Keratinocyte (primary cell): ENCODE measurements at regions not wholly inside any gene's neighbourhood (a gene's known extent, or its start where the extent isn't known, plus 50 kb on each side); places are given as distances from the start of the nearest gene placed in this dataset.

Source experiments
- DNase-seq: peaks from one replicate; pipeline ENCODE4 v3.0.0-alpha.2; 2011; ENCODE audit warnings: low read depth, missing footprints, low spot score
- FAIRE-seq: peaks from 2 replicates; lab custom pipeline; 2011; peaks lifted over from hg19 to GRCh38; lab: Jason Lieb, UNC
- H2AFZ ChIP-seq: 2 replicates; pipeline ENCODE4 v1.6.0; 2012; ENCODE audit warnings: low read length, control low read depth, inconsistent platforms; ENCODE audit not compliant: control insufficient read depth
- H3K27ac ChIP-seq: 2 replicates; pipeline ENCODE4 v1.5.1; 2011; ENCODE audit warnings: low read length; ENCODE audit not compliant: control insufficient read depth, insufficient read depth
- H3K27me3 ChIP-seq: 3 replicates; pipeline ENCODE4 v1.6.0; 2011; ENCODE audit warnings: low read length; ENCODE audit not compliant: control insufficient read depth, insufficient read depth; ENCODE audit errors: extremely low read depth
- H3K36me3 ChIP-seq, 2 experiments: 2 replicates in 1 of 2; 3 replicates in 1 of 2; pipeline ENCODE4 v1.5.1; 2011; ENCODE audit warnings: low read length in 2 of 2, mild to moderate bottlenecking in 1 of 2; ENCODE audit not compliant: control insufficient read depth in 2 of 2, insufficient read depth in 2 of 2; ENCODE audit errors: extremely low read depth in 1 of 2
- H3K4me1 ChIP-seq: 3 replicates; pipeline ENCODE4 v1.5.1; 2011; ENCODE audit warnings: low read length; ENCODE audit not compliant: control insufficient read depth, insufficient read depth; ENCODE audit errors: extremely low read depth
- H3K4me2 ChIP-seq: 3 replicates; pipeline ENCODE4 v1.6.0; 2011; ENCODE audit warnings: low read depth, low read length; ENCODE audit not compliant: control insufficient read depth, insufficient read depth; ENCODE audit errors: extremely low read depth
- H3K4me3 ChIP-seq, 3 experiments: fragments of 200-600 bp in 1 of 3; sonication (generic) in 1 of 3; 2 replicates in 2 of 3; 3 replicates in 1 of 3; pipeline ENCODE4 v1.5.1; 2011 to 2016; ENCODE audit warnings: low read length in 3 of 3, mild to moderate bottlenecking in 3 of 3, control low read depth in 2 of 3, inconsistent platforms in 1 of 3, low read depth in 1 of 3, mixed read lengths in 1 of 3, mixed run types in 1 of 3, moderate library complexity in 1 of 3; ENCODE audit not compliant: control insufficient read depth in 2 of 3, insufficient read depth in 2 of 3; ENCODE audit errors: extremely low read depth in 1 of 3
- H3K79me2 ChIP-seq: 2 replicates; pipeline ENCODE4 v1.6.0; 2012; ENCODE audit warnings: low read length; ENCODE audit not compliant: control insufficient read depth, insufficient read depth
- H3K9ac ChIP-seq: 3 replicates; pipeline ENCODE4 v1.6.0; 2011; ENCODE audit warnings: low read length; ENCODE audit not compliant: control insufficient read depth, insufficient read depth; ENCODE audit errors: extremely low read depth
- H3K9me1 ChIP-seq: 3 replicates; pipeline ENCODE4 v1.6.0; 2011; ENCODE audit warnings: low read length; ENCODE audit not compliant: control insufficient read depth, insufficient read depth; ENCODE audit errors: extremely low read depth
- H3K9me3 ChIP-seq: 2 replicates; pipeline ENCODE4 v1.5.1; 2012; ENCODE audit warnings: low read depth, low read length; ENCODE audit not compliant: control insufficient read depth
- H4K20me1 ChIP-seq: 3 replicates; pipeline ENCODE4 v1.6.0; 2011; ENCODE audit warnings: low read length; ENCODE audit not compliant: control insufficient read depth, insufficient read depth; ENCODE audit errors: extremely low read depth
- EZH2 ChIP-seq: IDR thresholded peaks from one replicate; pipeline ENCODE4 v1.6.1; 2012; ENCODE audit warnings: inconsistent platforms, mild to moderate bottlenecking, low read length, moderate library complexity
- dilution Hi-C: fragments of 300-500 bp; cut with MboI; formaldehyde crosslinking; loops from one replicate; pipeline ENCODE4 v1.7.0; 2020; ENCODE audit warnings: low sequenced_read_pairs; ENCODE audit not compliant: extremely low pct_ligation_motif_present
- TF ChIP-seq, protein P1 (sequence below), 3 experiments: IDR thresholded peaks in 1 of 3; conservative IDR thresholded peaks in 1 of 3; optimal IDR thresholded peaks in 1 of 3; 2 replicates in 2 of 3; 3 replicates in 1 of 3; pipeline versions ENCODE3 to v1.5.1; 2011; ENCODE audit warnings: low read length in 3 of 3, mild to moderate bottlenecking in 3 of 3, moderate library complexity in 2 of 3, control low read depth in 1 of 3, inconsistent platforms in 1 of 3; ENCODE audit not compliant: insufficient read depth in 2 of 3; ENCODE audit errors: extremely low read depth in 1 of 3

DNA sequence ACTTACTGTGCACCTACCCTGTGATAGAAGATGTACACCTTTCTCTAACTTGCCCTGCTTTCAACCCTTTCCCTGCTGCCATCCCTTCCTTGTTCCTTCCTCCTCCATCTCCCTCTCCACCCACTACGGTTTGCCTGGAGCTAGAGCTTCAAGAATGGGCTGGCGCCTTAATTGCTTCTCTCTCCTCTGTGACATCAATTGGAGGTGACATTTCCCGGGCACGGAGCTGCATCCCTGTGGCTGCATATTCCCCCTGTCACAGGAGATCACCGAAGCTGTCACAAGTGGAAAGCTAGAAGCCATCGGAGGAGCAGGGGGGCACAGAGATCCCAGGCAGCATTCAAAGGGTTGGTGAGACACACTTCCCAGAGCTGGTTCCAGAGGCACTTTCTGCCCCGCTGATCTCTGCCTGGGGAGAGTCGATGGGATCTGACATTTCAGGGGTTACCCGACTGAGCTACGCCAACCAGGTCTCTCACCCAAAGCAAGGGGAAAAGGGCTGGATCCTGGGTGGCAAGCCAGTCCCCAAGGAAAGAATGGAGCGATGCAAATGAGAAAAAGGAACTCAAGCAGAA, 604.9 kb downstream of the MED13L start:
- Histone ChIP-seq H2AFZ (no peak overlapping the region), H3K9me1 (no peaks in the 10 kb centered on the region), H3K4me2 (no peak overlapping the region), H3K79me2 (no peaks in the 10 kb centered on the region), H3K36me3 (no peaks in the 10 kb centered on the region), H3K9me3 (no peaks in the 10 kb centered on the region), H3K27me3 (no peaks in the 10 kb centered on the region), H3K27ac (no peak overlapping the region), H3K4me3 (no peak overlapping the region), H4K20me1 (no peaks in the 10 kb centered on the region), H3K4me1 (no peaks in the 10 kb centered on the region), H3K9ac (no peak overlapping the region)
- dilution Hi-C loops = no loop called here
- FAIRE-seq (no peak), DNase-seq (no peak)
- TF ChIP-seq EZH2 = no peak
- TF ChIP-seq, protein P1, sequence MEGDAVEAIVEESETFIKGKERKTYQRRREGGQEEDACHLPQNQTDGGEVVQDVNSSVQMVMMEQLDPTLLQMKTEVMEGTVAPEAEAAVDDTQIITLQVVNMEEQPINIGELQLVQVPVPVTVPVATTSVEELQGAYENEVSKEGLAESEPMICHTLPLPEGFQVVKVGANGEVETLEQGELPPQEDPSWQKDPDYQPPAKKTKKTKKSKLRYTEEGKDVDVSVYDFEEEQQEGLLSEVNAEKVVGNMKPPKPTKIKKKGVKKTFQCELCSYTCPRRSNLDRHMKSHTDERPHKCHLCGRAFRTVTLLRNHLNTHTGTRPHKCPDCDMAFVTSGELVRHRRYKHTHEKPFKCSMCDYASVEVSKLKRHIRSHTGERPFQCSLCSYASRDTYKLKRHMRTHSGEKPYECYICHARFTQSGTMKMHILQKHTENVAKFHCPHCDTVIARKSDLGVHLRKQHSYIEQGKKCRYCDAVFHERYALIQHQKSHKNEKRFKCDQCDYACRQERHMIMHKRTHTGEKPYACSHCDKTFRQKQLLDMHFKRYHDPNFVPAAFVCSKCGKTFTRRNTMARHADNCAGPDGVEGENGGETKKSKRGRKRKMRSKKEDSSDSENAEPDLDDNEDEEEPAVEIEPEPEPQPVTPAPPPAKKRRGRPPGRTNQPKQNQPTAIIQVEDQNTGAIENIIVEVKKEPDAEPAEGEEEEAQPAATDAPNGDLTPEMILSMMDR (optimal IDR thresholded peaks at IDR 0.05 in 1 of 3, IDR thresholded peaks at IDR 0.05 in 1 of 3, conservative IDR thresholded peaks at IDR 0.05 in 1 of 3; ENCODE audit: extremely low read depth in 1 of 3, insufficient read depth in 2 of 3, low read length in 3 of 3) = no peak

DNA sequence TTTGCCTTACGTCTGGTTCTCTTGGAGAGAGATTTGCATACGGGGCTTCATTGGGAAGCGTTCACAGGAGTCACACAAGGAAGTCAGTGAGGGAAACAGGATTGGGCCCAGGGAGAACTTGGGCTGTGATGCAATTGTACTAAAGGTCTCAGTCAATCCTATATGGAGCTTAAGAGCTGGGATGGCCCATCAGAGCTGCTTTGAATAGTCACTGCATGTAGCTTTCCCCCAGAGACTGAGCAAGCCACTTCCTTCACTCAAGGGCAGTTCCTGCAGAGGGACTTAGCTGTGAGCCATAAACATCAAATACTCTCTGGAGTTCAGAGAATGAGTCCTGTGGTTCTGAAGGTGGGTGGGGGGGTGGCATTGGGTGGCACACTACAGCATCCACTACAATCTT, 605.4 kb downstream of the MED13L start:
- TF ChIP-seq EZH2 = no peak
- TF ChIP-seq, protein P1 (optimal IDR thresholded peaks at IDR 0.05 in 1 of 3, IDR thresholded peaks at IDR 0.05 in 1 of 3, conservative IDR thresholded peaks at IDR 0.05 in 1 of 3; ENCODE audit: extremely low read depth in 1 of 3, insufficient read depth in 2 of 3, low read length in 3 of 3) = no peak
- Histone ChIP-seq H3K27ac (no peak overlapping the region), H3K9ac (no peak overlapping the region), H3K9me1 (no peaks in the 10 kb centered on the region), H3K36me3 (no peaks in the 10 kb centered on the region), H3K9me3 (no peaks in the 10 kb centered on the region), H3K27me3 (no peaks in the 10 kb centered on the region), H4K20me1 (no peaks in the 10 kb centered on the region), H3K79me2 (no peaks in the 10 kb centered on the region), H3K4me2 (no peak overlapping the region), H3K4me3 (no peak overlapping the region), H3K4me1 (no peaks in the 10 kb centered on the region), H2AFZ (no peak overlapping the region)
- dilution Hi-C loops = no loop called here
- no peak for FAIRE-seq
- no peak for DNase-seq
